ENCODE measurements at regions not wholly inside any gene's neighbourhood (a gene's known extent, or its start where the extent isn't known, plus 50 kb on each side); places are given as distances from the start of the nearest gene placed in this dataset.

- Histone ChIP-seq H3K4ac (ENCODE audit: low read depth, low read length) (no peak overlapping the region), H3K27me3 (ENCODE audit: control insufficient read depth, insufficient read depth, low read length) (no peaks in the 10 kb centered on the region), H3K27ac (ENCODE audit: insufficient read depth, low read length) (no peak overlapping the region), H3K14ac (replicated peaks; ENCODE audit: low read depth, low read length) (no peak overlapping the region), H3K9ac (ENCODE audit: low read depth, low read length) (no peak overlapping the region), H3K4me3 (ENCODE audit: insufficient read depth, low read depth, low read length) (no peak overlapping the region), H2AK9ac (replicated peaks; ENCODE audit: low read depth, low read length, poor library complexity) (no peak overlapping the region), H3K18ac (ENCODE audit: low read depth, low read length) (no peak overlapping the region), H3K9me1 (ENCODE audit: insufficient read depth, low read length) (no peaks in the 10 kb centered on the region), H3K79me1 (ENCODE audit: low read depth in 1 of 2, low read length in 2 of 2) (no peaks in the 10 kb centered on the region), H4K20me1 (ENCODE audit: insufficient read depth, low read length) (no peaks in the 10 kb centered on the region), H3K4me1 (ENCODE audit: control insufficient read depth, insufficient read depth, low read length) (no peaks in the 10 kb centered on the region), H3K36me3 (ENCODE audit: control insufficient read depth, insufficient read depth, low read length) (no peaks in the 10 kb centered on the region), H2AK5ac (ENCODE audit: low read depth, low read length) (no peak overlapping the region), H2BK5ac (ENCODE audit: low read depth, low read length, poor library complexity, severe bottlenecking) (no peak overlapping the region), H2AFZ (replicated peaks; ENCODE audit: low read length, poor library complexity) (no peak overlapping the region), H3K23ac (ENCODE audit: low read depth, low read length) (no peak overlapping the region), H4K91ac (ENCODE audit: insufficient read depth, low read depth, low read length) (no peak overlapping the region), H3K9me3 (ENCODE audit: control insufficient read depth, insufficient read depth, low read length) (peaks cover 38% of the 10 kb centered on the region), H3K56ac (ENCODE audit: extremely low read depth, insufficient read depth, low read length) (no peak overlapping the region), H3K4me2 (ENCODE audit: low read depth, low read length) (no peak overlapping the region), H2BK15ac (ENCODE audit: low read depth, low read length) (no peak overlapping the region), H4K8ac (ENCODE audit: low read depth in 2 of 2, low read length in 2 of 2) (no peak overlapping the region), H2BK120ac (ENCODE audit: low read depth, low read length) (no peak overlapping the region), H2BK20ac (ENCODE audit: low read depth, low read length) (no peak overlapping the region), H4K5ac (ENCODE audit: low read depth, low read length) (no peak overlapping the region)
- no peak for TF ChIP-seq CHD1 (IDR thresholded peaks at IDR 0.05; ENCODE audit: low read depth, low read length)
- TF ChIP-seq SMC3 (IDR thresholded peaks at IDR 0.05; ENCODE audit: low read depth, low read length): no peak
- TF ChIP-seq MAZ (IDR thresholded peaks at IDR 0.05; ENCODE audit: borderline replicate concordance, low read depth, low read length): no peak
- no peak for TF ChIP-seq CTCF (conservative IDR thresholded peaks at IDR 0.05; ENCODE audit: low read depth, low read length)
- no peak for TF ChIP-seq FOS (IDR thresholded peaks at IDR 0.05; ENCODE audit: low read depth, low read length)
- TF ChIP-seq RAD21 (IDR thresholded peaks at IDR 0.05; ENCODE audit: low read length): no peak
- TF ChIP-seq MAFK (IDR thresholded peaks at IDR 0.05; ENCODE audit: low read depth, low read length): no peak
- TF ChIP-seq BHLHE40 (IDR thresholded peaks at IDR 0.05; ENCODE audit: low read depth, low read length): no peak
- no peak for TF ChIP-seq NFE2L2 (IDR thresholded peaks at IDR 0.05; ENCODE audit: low read depth, low read length)
- no peak for TF ChIP-seq MXI1 (IDR thresholded peaks at IDR 0.05; ENCODE audit: borderline replicate concordance, low read depth, low read length)
- TF ChIP-seq, protein P1, sequence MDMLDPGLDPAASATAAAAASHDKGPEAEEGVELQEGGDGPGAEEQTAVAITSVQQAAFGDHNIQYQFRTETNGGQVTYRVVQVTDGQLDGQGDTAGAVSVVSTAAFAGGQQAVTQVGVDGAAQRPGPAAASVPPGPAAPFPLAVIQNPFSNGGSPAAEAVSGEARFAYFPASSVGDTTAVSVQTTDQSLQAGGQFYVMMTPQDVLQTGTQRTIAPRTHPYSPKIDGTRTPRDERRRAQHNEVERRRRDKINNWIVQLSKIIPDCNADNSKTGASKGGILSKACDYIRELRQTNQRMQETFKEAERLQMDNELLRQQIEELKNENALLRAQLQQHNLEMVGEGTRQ (IDR thresholded peaks at IDR 0.05; ENCODE audit: low read depth, low read length): no peak
- TF ChIP-seq, protein P2, sequence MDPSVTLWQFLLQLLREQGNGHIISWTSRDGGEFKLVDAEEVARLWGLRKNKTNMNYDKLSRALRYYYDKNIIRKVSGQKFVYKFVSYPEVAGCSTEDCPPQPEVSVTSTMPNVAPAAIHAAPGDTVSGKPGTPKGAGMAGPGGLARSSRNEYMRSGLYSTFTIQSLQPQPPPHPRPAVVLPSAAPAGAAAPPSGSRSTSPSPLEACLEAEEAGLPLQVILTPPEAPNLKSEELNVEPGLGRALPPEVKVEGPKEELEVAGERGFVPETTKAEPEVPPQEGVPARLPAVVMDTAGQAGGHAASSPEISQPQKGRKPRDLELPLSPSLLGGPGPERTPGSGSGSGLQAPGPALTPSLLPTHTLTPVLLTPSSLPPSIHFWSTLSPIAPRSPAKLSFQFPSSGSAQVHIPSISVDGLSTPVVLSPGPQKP (IDR thresholded peaks at IDR 0.05; ENCODE audit: borderline replicate concordance, low read depth, low read length): no peak
- TF ChIP-seq CEBPB (IDR thresholded peaks at IDR 0.05; ENCODE audit: low read depth, low read length): no peak
- TF ChIP-seq POLR2A (IDR thresholded peaks at IDR 0.05; ENCODE audit: low read depth, low read length): no peak
- TF ChIP-seq RFX5 (IDR thresholded peaks at IDR 0.05; ENCODE audit: low read depth, low read length): no peak
- no peak for TF ChIP-seq RCOR1 (IDR thresholded peaks at IDR 0.05; ENCODE audit: insufficient replicate concordance, low read length)
- dilution Hi-C loops (cut with HindIII; ENCODE audit: low sequenced_read_pairs, unreplicated experiment) (no loop called here), in situ Hi-C loops (cut with MboI; ENCODE audit: low sequenced_read_pairs) (no loop called here), intact Hi-C loops (cut with micrococcal nuclease) (no loop called here)
- ATAC-seq (ENCODE audit: low read depth) (no peak), DNase-seq (no peak)
- ChIA-PET POLR2A (ENCODE audit: unreplicated experiment) (no interaction called here), CTCF (no interaction called here)
- 64% methylated on average over 6 of the region's 12 CpGs; no CpG with 5 or more reads in 1 of the 2 experiments for WGBS, 2 experiments (ENCODE audit: extremely low coverage in 2 of 2, insufficient read length in 1 of 2)
- no TSS peak for BruUV-seq (replicated peaks)
These were observed 191.9 kb downstream of the OLFM1 start for GRCh38 chr9:135279385-135279784.

Data from IMR-90 (cell line).